GM10266 (cell line): ENCODE measurements at regions not wholly inside any gene's neighbourhood (a gene's known extent, or its start where the extent isn't known, plus 50 kb on each side); places are given as distances from the start of the nearest gene placed in this dataset.
"Not testable (repeated sequence)": the region's sequence is repeated elsewhere in the genome, so short reads cannot be mapped to it uniquely, and the experiment has no call there.

Source experiments
- DNase-seq: peaks from one replicate; pipeline ENCODE4 v3.0.0; 2012; ENCODE audit errors: extremely low spot score
- CTCF ChIP-seq: IDR thresholded peaks from 2 replicates; pipeline ENCODE4 v1.5.1; 2012; ENCODE audit warnings: mild to moderate bottlenecking, low read depth; ENCODE audit not compliant: control insufficient read depth, insufficient read depth; ENCODE audit errors: missing control alignments

DNA sequence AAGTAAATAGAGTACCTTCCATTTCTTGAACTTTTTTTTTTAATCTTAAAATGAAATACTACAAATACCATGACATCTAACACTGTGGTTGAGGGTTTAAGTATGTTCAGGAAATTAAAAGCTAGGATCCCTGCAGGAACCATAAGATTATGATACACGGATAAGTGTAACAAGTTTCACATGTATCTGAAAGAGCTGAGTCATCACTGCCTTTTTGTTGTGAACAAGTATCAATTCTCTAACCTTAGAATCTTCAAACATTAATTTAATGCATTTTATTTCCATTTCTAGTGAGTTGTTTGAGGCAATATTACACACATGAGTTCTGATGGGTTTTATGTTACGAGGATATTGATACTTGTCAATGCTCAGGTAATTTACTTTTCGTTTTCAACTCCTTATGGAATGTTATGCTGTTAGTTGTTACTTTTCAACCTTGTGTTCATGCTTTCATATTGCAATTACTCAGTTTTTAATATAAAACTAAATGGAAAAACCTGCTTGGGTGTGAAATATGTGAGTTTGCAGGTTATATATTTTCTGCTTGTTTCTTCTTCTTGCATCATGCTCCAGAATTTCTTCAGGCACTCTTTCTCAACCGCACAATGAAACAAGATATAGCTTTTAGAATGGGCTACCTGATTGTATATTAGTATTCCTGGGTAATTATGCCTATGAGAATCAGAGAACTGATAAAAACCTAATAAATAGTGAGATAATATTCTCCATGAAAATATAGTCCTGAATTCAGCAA lies 361.3 kb upstream of the MTNR1B start:
- no peak for DNase-seq
- TF ChIP-seq CTCF = no peak

DNA sequence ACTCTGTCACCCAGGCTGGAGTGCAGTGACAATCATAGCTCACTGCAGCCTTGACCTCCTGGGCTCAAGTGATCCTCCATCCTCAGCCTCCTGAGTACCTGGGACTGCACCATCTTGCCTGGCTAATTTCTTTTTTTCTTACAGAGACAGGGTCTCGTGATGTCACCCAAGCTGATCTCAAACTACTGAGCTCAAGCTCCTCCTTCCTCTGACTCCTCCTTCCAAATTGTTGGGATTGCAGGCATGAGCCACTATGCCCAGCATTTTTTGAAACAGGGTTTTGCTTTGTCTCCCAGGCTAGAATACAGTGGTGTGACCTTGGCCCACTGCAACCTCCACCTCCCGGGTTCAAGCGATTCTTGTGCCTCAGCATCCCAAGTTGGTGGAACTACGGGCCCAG lies 358.3 kb upstream of the MTNR1B start:
- no peak for TF ChIP-seq CTCF
- no peak for DNase-seq

GRCh38 chr11:92618020-92618419 lies 351.4 kb upstream of the MTNR1B start:
- not testable (repeated sequence) for DNase-seq

GRCh38 chr11:92623055-92623454 lies 346.4 kb upstream of the MTNR1B start:
- no peak for TF ChIP-seq CTCF

GRCh38 chr11:92625894-92626293 lies 343.6 kb upstream of the MTNR1B start:
- no peak for DNase-seq
- no peak for TF ChIP-seq CTCF

More at GRCh38 chr11:92623055-92623454, 346.4 kb upstream of the MTNR1B start:
- DNase-seq = no peak

- DNase-seq = no peak
- TF ChIP-seq CTCF = no peak
These were observed 342.8 kb upstream of the MTNR1B start for GRCh38 chr11:92626624-92627023.

GRCh38 chr11:92627615-92628256 lies 341.7 kb upstream of the MTNR1B start:
- no peak for DNase-seq

More at GRCh38 chr11:92627615-92628256, 341.7 kb upstream of the MTNR1B start:
- no peak for TF ChIP-seq CTCF
